H9 (cell line): ENCODE measurements at regions not wholly inside any gene's neighbourhood (a gene's known extent, or its start where the extent isn't known, plus 50 kb on each side); places are given as distances from the start of the nearest gene placed in this dataset.

Experiments used
- DNase-seq: peaks from one replicate; pipeline ENCODE4 v3.0.0-alpha.2; 2017
- H2AFZ ChIP-seq: one replicate; pipeline ENCODE4 v1.6.1; 2013; ENCODE audit warnings: mild to moderate bottlenecking, low read length, control low read depth, moderate library complexity
- H2AK5ac ChIP-seq: 2 replicates; pipeline ENCODE4 v1.6.1; 2013; ENCODE audit warnings: low read length, control low read depth, mixed read lengths; ENCODE audit not compliant: insufficient read length
- H2BK120ac ChIP-seq: one replicate; pipeline ENCODE4 v1.6.1; 2013; ENCODE audit warnings: low read depth, mild to moderate bottlenecking, low read length, control low read depth, inconsistent platforms; ENCODE audit not compliant: poor library complexity, severe bottlenecking
- H2BK12ac ChIP-seq: 2 replicates; pipeline ENCODE4 v1.6.1; 2013; ENCODE audit warnings: low read length, control low read depth, mixed read lengths, low read depth; ENCODE audit not compliant: insufficient read length
- H2BK15ac ChIP-seq: 2 replicates; pipeline ENCODE4 v1.6.1; 2013; ENCODE audit warnings: low read depth, low read length, control low read depth
- H2BK20ac ChIP-seq: one replicate; pipeline ENCODE4 v1.6.1; 2013; ENCODE audit warnings: low read depth, mild to moderate bottlenecking, low read length, control low read depth, inconsistent platforms; ENCODE audit not compliant: poor library complexity, severe bottlenecking
- H2BK5ac ChIP-seq: 2 replicates; pipeline ENCODE4 v1.6.1; 2013; ENCODE audit warnings: low read length, control low read depth, mixed read lengths; ENCODE audit not compliant: insufficient read length
- H3K14ac ChIP-seq: 2 replicates; pipeline ENCODE4 v1.6.1; 2013; ENCODE audit warnings: low read length, control low read depth; ENCODE audit not compliant: insufficient read depth
- H3K18ac ChIP-seq: 2 replicates; pipeline ENCODE4 v1.6.1; 2013; ENCODE audit warnings: low read depth, mild to moderate bottlenecking, mixed read lengths, low read length, control low read depth; ENCODE audit not compliant: insufficient read length
- H3K23ac ChIP-seq: 2 replicates; pipeline ENCODE4 v1.6.1; 2013; ENCODE audit warnings: low read length, control low read depth, mixed read lengths, low read depth; ENCODE audit not compliant: insufficient read length
- H3K23me2 ChIP-seq: 2 replicates; pipeline ENCODE4 v1.6.1; 2013; ENCODE audit warnings: low read depth, mild to moderate bottlenecking, mixed read lengths, low read length, control low read depth; ENCODE audit not compliant: insufficient read length, poor library complexity, severe bottlenecking
- H3K27ac ChIP-seq: 2 replicates; pipeline ENCODE4 v1.5.1; 2013; ENCODE audit warnings: low read length, control low read depth, mixed read lengths, low read depth; ENCODE audit not compliant: insufficient read length
- H3K27me3 ChIP-seq: 2 replicates; pipeline ENCODE4 v1.6.1; 2013; ENCODE audit warnings: low read length, control low read depth, inconsistent platforms; ENCODE audit not compliant: insufficient read depth
- H3K4ac ChIP-seq: 2 replicates; pipeline ENCODE4 v1.6.1; 2013; ENCODE audit warnings: low read depth, mild to moderate bottlenecking, control low read depth, inconsistent platforms, low read length, moderate library complexity
- H3K4me1 ChIP-seq: 2 replicates; pipeline ENCODE4 v1.6.1; 2013; ENCODE audit warnings: low read length, control low read depth, inconsistent platforms; ENCODE audit not compliant: insufficient read depth
- H3K4me2 ChIP-seq: 2 replicates; pipeline ENCODE4 v1.6.1; 2013; ENCODE audit warnings: low read length, control low read depth, mixed read lengths; ENCODE audit not compliant: insufficient read length, insufficient read depth
- H3K56ac ChIP-seq: 2 replicates; pipeline ENCODE4 v1.6.1; 2013; ENCODE audit warnings: low read depth, mild to moderate bottlenecking, mixed read lengths, low read length, control low read depth; ENCODE audit not compliant: insufficient read length
- H3K79me1 ChIP-seq: 2 replicates; pipeline ENCODE4 v1.6.1; 2013; ENCODE audit warnings: low read depth, mild to moderate bottlenecking, moderate library complexity, low read length, control low read depth, inconsistent platforms; ENCODE audit not compliant: insufficient read depth, poor library complexity, severe bottlenecking
- H3K79me2 ChIP-seq: 2 replicates; pipeline ENCODE4 v1.6.1; 2013; ENCODE audit warnings: low read length, control low read depth, inconsistent platforms; ENCODE audit not compliant: insufficient read depth
- H3K9ac ChIP-seq: 2 replicates; pipeline ENCODE4 v1.6.1; 2013; ENCODE audit warnings: low read length, control low read depth, mixed read lengths; ENCODE audit not compliant: insufficient read length; ENCODE audit errors: extremely low read depth
- H3K9me3 ChIP-seq: one replicate; pipeline ENCODE4 v1.6.1; 2013; ENCODE audit warnings: low read depth, low read length, inconsistent platforms; ENCODE audit not compliant: control insufficient read depth
- H3T11ph ChIP-seq: one replicate; pipeline ENCODE4 v1.6.1; 2013; ENCODE audit warnings: mild to moderate bottlenecking, low read length, control low read depth, inconsistent platforms
- H4K20me1 ChIP-seq: one replicate; pipeline ENCODE4 v1.6.1; 2013; ENCODE audit not compliant: control insufficient read depth, insufficient read length, insufficient read depth
- H4K5ac ChIP-seq: 2 replicates; pipeline ENCODE4 v1.6.1; 2013; ENCODE audit warnings: low read depth, mild to moderate bottlenecking, mixed read lengths, low read length, control low read depth; ENCODE audit not compliant: insufficient read length
- H4K8ac ChIP-seq: replicated peaks from 2 replicates; pipeline ENCODE4 v1.6.1; 2013; ENCODE audit warnings: low read length, control low read depth, mixed read lengths, low read depth; ENCODE audit not compliant: insufficient read length
- H4K91ac ChIP-seq: 2 replicates; pipeline ENCODE4 v1.6.1; 2013; ENCODE audit warnings: low read depth, mild to moderate bottlenecking, moderate library complexity, mixed read lengths, low read length, control low read depth; ENCODE audit not compliant: insufficient read length
- H3K27ac Mint-ChIP-seq, 3 experiments: 2 replicates in 2 of 3; 3 replicates in 1 of 3; pipeline ENCODE4 v1.8.0; 2020 to 2021; ENCODE audit warnings: mixed read lengths in 3 of 3, mild to moderate bottlenecking in 1 of 3, moderate library complexity in 1 of 3
- H3K27me3 Mint-ChIP-seq: 2 replicates; pipeline ENCODE4 v1.8.0; 2021; ENCODE audit warnings: low read depth, mild to moderate bottlenecking, moderate library complexity, mixed read lengths
- H3K36me3 Mint-ChIP-seq, 3 experiments: 2 replicates in 2 of 3; 3 replicates in 1 of 3; pipeline ENCODE4 v1.8.0; 2020 to 2021; ENCODE audit warnings: low read depth in 3 of 3, mixed read lengths in 3 of 3; ENCODE audit not compliant: insufficient read depth in 1 of 3
- H3K4me1 Mint-ChIP-seq, 2 experiments: 2 replicates each; pipeline ENCODE4 v1.8.0; 2020; ENCODE audit warnings: mixed read lengths in 2 of 2
- H3K4me3 Mint-ChIP-seq, 2 experiments: 2 replicates in 1 of 2; 3 replicates in 1 of 2; pipeline ENCODE4 v1.8.0; 2020 to 2021; ENCODE audit warnings: mild to moderate bottlenecking in 2 of 2, mixed read lengths in 2 of 2, moderate library complexity in 1 of 2
- H3K9me3 Mint-ChIP-seq, 2 experiments: 2 replicates in 1 of 2; 3 replicates in 1 of 2; pipeline ENCODE4 v1.8.0; 2020; ENCODE audit warnings: mild to moderate bottlenecking in 2 of 2, mixed read lengths in 2 of 2, moderate library complexity in 1 of 2
- WGBS: extraction: QIAGEN DNeasy Blood & Tissue Kit; methylation state at CpG from one replicate; pipeline ENCODE4 v1.1.7; 2013; ENCODE audit warnings: missing lambda C conversion rate, low lambda C conversion rate, mixed read lengths; ENCODE audit not compliant: insufficient read length; ENCODE audit errors: extremely low coverage; 5-methylcytosine and 5-hydroxymethylcytosine counted together
- TF ChIP-seq, protein P1 (sequence below): fragments of 200-600 bp; sonication (generic); conservative IDR thresholded peaks from 3 replicates; pipeline ENCODE4 v1.8.0; 2021; ENCODE audit warnings: antibody characterized with exemption, mild to moderate bottlenecking

DNA sequence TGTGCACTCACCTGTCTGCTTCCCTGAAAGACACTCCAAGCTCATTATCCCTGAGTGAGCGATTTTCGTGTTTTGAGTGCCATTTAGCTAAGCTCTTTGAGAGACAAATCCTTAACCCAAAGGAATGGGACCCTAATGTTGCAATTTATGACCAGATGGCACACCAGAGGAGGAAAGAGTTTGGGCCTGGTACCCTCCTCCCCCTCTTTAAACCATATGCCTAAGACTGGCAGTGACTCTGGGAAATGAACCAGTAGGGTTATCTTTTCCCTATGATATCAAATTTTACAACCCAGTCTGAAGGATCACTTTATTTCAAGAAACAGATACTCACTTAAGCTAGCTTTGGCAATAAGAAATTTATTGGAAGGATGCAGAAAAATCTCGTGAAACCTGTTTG is 550.4 kb downstream of the TOX3 start:
- H2BK5ac ChIP-seq, result no peak overlapping the region
- H3K14ac ChIP-seq, result no peak overlapping the region
- no peak for DNase-seq
- no peak overlapping the region for H3K9ac ChIP-seq
- no peak overlapping the region for H3K23ac ChIP-seq
- H2AK5ac ChIP-seq, result no peak overlapping the region
- H3K18ac ChIP-seq, result no peak overlapping the region
- H2BK120ac ChIP-seq, result no peak overlapping the region
- no peak overlapping the region for H4K91ac ChIP-seq
- H3K27ac ChIP-seq, result no peak overlapping the region
- no peaks in the 10 kb centered on the region for H3K9me3 ChIP-seq
- H3K56ac ChIP-seq, result no peak overlapping the region
- H4K8ac ChIP-seq, result no peak overlapping the region
- H3K4me1 ChIP-seq, result no peaks in the 10 kb centered on the region
- WGBS, result no CpG with 5 or more reads among the region's 3 CpGs
- no peak overlapping the region for H2BK12ac ChIP-seq
- Mint-ChIP-seq H3K27me3 (no peaks in the 10 kb centered on the region), H3K9me3 (peaks cover 0 to 3% of the 10 kb centered on the region in 2 experiments; a peak in 3 of 5 replicates), H3K27ac (no peak overlapping the region), H3K4me3 (no peak overlapping the region), H3K4me1 (peaks cover 3 to 6% of the 10 kb centered on the region in 2 experiments; a peak in 3 of 4 replicates), H3K36me3 (no peaks in the 10 kb centered on the region; a peak in 1 of 7 replicates)
- H4K20me1 ChIP-seq, result no peaks in the 10 kb centered on the region
- no peak overlapping the region for H4K5ac ChIP-seq
- no peak overlapping the region for H2AFZ ChIP-seq
- H3K27me3 ChIP-seq, result no peaks in the 10 kb centered on the region
- no peaks in the 10 kb centered on the region for H3K79me2 ChIP-seq
- no peak overlapping the region for H3K4me2 ChIP-seq
- TF ChIP-seq, protein P1, sequence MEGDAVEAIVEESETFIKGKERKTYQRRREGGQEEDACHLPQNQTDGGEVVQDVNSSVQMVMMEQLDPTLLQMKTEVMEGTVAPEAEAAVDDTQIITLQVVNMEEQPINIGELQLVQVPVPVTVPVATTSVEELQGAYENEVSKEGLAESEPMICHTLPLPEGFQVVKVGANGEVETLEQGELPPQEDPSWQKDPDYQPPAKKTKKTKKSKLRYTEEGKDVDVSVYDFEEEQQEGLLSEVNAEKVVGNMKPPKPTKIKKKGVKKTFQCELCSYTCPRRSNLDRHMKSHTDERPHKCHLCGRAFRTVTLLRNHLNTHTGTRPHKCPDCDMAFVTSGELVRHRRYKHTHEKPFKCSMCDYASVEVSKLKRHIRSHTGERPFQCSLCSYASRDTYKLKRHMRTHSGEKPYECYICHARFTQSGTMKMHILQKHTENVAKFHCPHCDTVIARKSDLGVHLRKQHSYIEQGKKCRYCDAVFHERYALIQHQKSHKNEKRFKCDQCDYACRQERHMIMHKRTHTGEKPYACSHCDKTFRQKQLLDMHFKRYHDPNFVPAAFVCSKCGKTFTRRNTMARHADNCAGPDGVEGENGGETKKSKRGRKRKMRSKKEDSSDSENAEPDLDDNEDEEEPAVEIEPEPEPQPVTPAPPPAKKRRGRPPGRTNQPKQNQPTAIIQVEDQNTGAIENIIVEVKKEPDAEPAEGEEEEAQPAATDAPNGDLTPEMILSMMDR, result no peak
- H3K4ac ChIP-seq, result no peak overlapping the region
- no peak overlapping the region for H3T11ph ChIP-seq
- no peak overlapping the region for H2BK20ac ChIP-seq
- no peaks in the 10 kb centered on the region for H3K79me1 ChIP-seq
- no peak overlapping the region for H2BK15ac ChIP-seq
- H3K23me2 ChIP-seq, result no peaks in the 10 kb centered on the region
